Endothelial cell of umbilical vein (primary cell): ENCODE measurements at regions not wholly inside any gene's neighbourhood (a gene's known extent, or its start where the extent isn't known, plus 50 kb on each side); places are given as distances from the start of the nearest gene placed in this dataset.

Source experiments
- CTCF ChIP-seq, 2 donors: IDR thresholded peaks; 1 replicate in 1 of 2; 2 replicates in 1 of 2; pipeline ENCODE4 v1.5.1; 2011; ENCODE audit warnings: low read length in 2 of 2, mild to moderate bottlenecking in 2 of 2, moderate library complexity in 2 of 2, control low read depth in 1 of 2, inconsistent platforms in 1 of 2, low read depth in 1 of 2; ENCODE audit not compliant: insufficient read depth in 1 of 2; ENCODE audit errors: extremely low read depth in 1 of 2
- EZH2 ChIP-seq: IDR thresholded peaks from 2 replicates; pipeline ENCODE4 v1.6.1; 2012; ENCODE audit warnings: borderline replicate concordance, low read depth, mild to moderate bottlenecking, moderate library complexity, low read length, inconsistent platforms; ENCODE audit not compliant: severe bottlenecking
- MYC ChIP-seq: IDR thresholded peaks from one replicate; pipeline ENCODE4 v1.6.1; 2011; ENCODE audit warnings: mild to moderate bottlenecking, low read depth, low read length
- POLR2A ChIP-seq: IDR thresholded peaks from 2 replicates; pipeline ENCODE4 v1.6.1; 2012; ENCODE audit warnings: low read depth, mild to moderate bottlenecking, control low read depth, low read length

DNA sequence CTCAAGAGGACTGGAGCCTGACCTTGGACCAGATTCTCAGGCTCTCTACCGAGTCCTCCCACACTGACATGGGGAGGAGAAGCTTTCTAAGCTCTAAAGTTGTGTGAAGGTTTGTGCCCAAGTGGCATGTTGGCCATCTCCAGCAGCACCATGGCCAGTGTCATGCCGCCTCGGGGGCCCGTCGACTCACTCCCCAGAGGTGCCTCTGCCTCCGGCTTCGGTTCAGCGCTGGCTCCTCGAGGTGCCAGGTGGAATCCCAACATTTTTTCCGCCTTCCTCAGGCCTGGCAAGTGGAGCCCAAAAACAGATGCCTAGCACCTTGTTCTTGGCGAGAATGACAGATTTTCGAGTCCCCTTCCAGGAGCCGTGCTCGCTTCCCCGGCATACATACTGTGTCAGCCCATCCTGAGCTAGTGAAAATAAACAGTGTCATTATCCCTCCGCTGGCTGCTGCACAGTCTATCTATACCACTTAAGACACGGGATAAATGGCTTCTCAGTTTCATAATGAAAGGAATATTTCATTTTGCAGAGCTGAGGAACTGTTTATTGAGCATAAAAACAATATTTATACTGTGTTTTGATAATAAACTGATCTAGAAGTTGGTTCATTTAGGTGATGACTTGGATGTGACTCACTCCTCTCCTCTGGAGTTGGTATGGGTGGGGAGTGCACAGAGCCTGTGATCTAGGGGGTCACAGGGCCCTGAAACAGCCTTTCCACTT is 328.5 kb upstream of the TLE3 start:
- TF ChIP-seq MYC (no peak), EZH2 (no peak), CTCF (IDR thresholded peaks at IDR 0.05; ENCODE audit: extremely low read depth in 1 of 2, insufficient read depth in 1 of 2, low read depth in 1 of 2, low read length in 2 of 2) (no peak), POLR2A (no peak)
